ENCODE measurements at regions not wholly inside any gene's neighbourhood (a gene's known extent, or its start where the extent isn't known, plus 50 kb on each side); places are given as distances from the start of the nearest gene placed in this dataset.
"Not testable (repeated sequence)": the region's sequence is repeated elsewhere in the genome, so short reads cannot be mapped to it uniquely, and the experiment has no call there.

GRCh38 chr14:104395941-104396681 lies 183.5 kb upstream of the C14orf180 start:
- DNase-seq (ENCODE audit: low read depth in 1 of 2, low spot score in 1 of 2), result no peak

GRCh38 chr14:104396682-104397470 lies 182.7 kb upstream of the C14orf180 start:
- no peak for DNase-seq (ENCODE audit: low read depth in 1 of 2, low spot score in 1 of 2)

GRCh38 chr14:104397956-104398355 lies 181.6 kb upstream of the C14orf180 start:
- DNase-seq (ENCODE audit: low read depth in 1 of 2, low spot score in 1 of 2), result no peak

- no peak for DNase-seq (ENCODE audit: low read depth in 1 of 2, low spot score in 1 of 2)
These were observed 180.9 kb upstream of the C14orf180 start for GRCh38 chr14:104398656-104399055.

GRCh38 chr14:104399432-104400155 lies 180.0 kb upstream of the C14orf180 start:
- DNase-seq (ENCODE audit: low read depth in 1 of 2, low spot score in 1 of 2), result no peak

GRCh38 chr14:104400355-104400754 lies 179.2 kb upstream of the C14orf180 start:
- no peak for DNase-seq (ENCODE audit: low read depth in 1 of 2, low spot score in 1 of 2)

GRCh38 chr14:104401785-104402184 lies 177.8 kb upstream of the C14orf180 start:
- DNase-seq (ENCODE audit: low read depth in 1 of 2, low spot score in 1 of 2), result no peak

- DNase-seq (ENCODE audit: low read depth in 1 of 2, low spot score in 1 of 2), result not testable (repeated sequence)
These were observed 177.3 kb upstream of the C14orf180 start for GRCh38 chr14:104402303-104402702.

- DNase-seq (ENCODE audit: low read depth in 1 of 2, low spot score in 1 of 2), result no peak
These were observed 175.9 kb upstream of the C14orf180 start for GRCh38 chr14:104403421-104404220.

- no peak for DNase-seq (ENCODE audit: low read depth in 1 of 2, low spot score in 1 of 2)
These were observed 174.6 kb upstream of the C14orf180 start for GRCh38 chr14:104404922-104405321.

- no peak for DNase-seq (ENCODE audit: low read depth in 1 of 2, low spot score in 1 of 2)
These were observed 174.0 kb upstream of the C14orf180 start for GRCh38 chr14:104405360-104406226.

GRCh38 chr14:104406831-104407230 lies 172.7 kb upstream of the C14orf180 start:
- DNase-seq (ENCODE audit: low read depth in 1 of 2, low spot score in 1 of 2), result no peak

GRCh38 chr14:104416383-104416782 lies 163.2 kb upstream of the C14orf180 start:
- no peak for DNase-seq (ENCODE audit: low read depth in 1 of 2, low spot score in 1 of 2)

GRCh38 chr14:104419865-104420505 lies 159.6 kb upstream of the C14orf180 start:
- DNase-seq (ENCODE audit: low read depth in 1 of 2, low spot score in 1 of 2), result no peak

- DNase-seq (ENCODE audit: low read depth in 1 of 2, low spot score in 1 of 2), result not testable (repeated sequence)
These were observed 159.0 kb upstream of the C14orf180 start for GRCh38 chr14:104420523-104420922.

- DNase-seq (ENCODE audit: low read depth in 1 of 2, low spot score in 1 of 2), result no peak
These were observed 158.6 kb upstream of the C14orf180 start for GRCh38 chr14:104420990-104421389.

- DNase-seq (ENCODE audit: low read depth in 1 of 2, low spot score in 1 of 2), result no peak
These were observed 158.2 kb upstream of the C14orf180 start for GRCh38 chr14:104421401-104421821.

GRCh38 chr14:104421892-104422828 lies 157.4 kb upstream of the C14orf180 start:
- no peak for DNase-seq (ENCODE audit: low read depth in 1 of 2, low spot score in 1 of 2)
